Testis (tissue), 2 donors: ENCODE measurements at regions not wholly inside any gene's neighbourhood (a gene's known extent, or its start where the extent isn't known, plus 50 kb on each side); places are given as distances from the start of the nearest gene placed in this dataset.

Experiments used
- DNase-seq: peaks from one replicate; pipeline ENCODE4 v3.0.0-alpha.2; 2019
- H3K27ac ChIP-seq, 2 donors: fragments of 200-600 bp; sonication (generic); one replicate each; pipeline ENCODE4 v1.5.1; 2019
- H3K27me3 ChIP-seq: fragments of 200-600 bp; sonication (generic); one replicate; pipeline ENCODE4 v1.5.1; 2019
- H3K36me3 ChIP-seq: fragments of 200-600 bp; sonication (generic); one replicate; pipeline ENCODE4 v1.5.1; 2017; ENCODE audit warnings: low read depth; ENCODE audit errors: missing control alignments
- H3K4me1 ChIP-seq: fragments of 200-600 bp; sonication (generic); one replicate; pipeline ENCODE4 v1.5.1; 2019
- H3K4me3 ChIP-seq, 2 donors: fragments of 200-600 bp; sonication (generic); one replicate each; pipeline ENCODE4 v1.5.1; 2017 to 2019
- H3K9me3 ChIP-seq: fragments of 200-600 bp; sonication (generic); one replicate; pipeline ENCODE4 v1.5.1; 2017
- POLR2A ChIP-seq: fragments of 450-650 bp; IDR thresholded peaks from one replicate; pipeline ENCODE4 v1.6.1; 2017; ENCODE audit warnings: antibody characterized with exemption, mild to moderate bottlenecking, moderate library complexity
- WGBS, 2 donors: methylation state at CpG; one replicate each; pipeline ENCODE4 v1.1.5; 2018; 5-methylcytosine and 5-hydroxymethylcytosine counted together
- intact Hi-C: fragments of 100-400 bp; cut with DNase I; formaldehyde crosslinking; loops from one replicate; pipeline ENCODE4 v1.15.1; 2023; ENCODE audit warnings: low total_unique reads
- TF ChIP-seq, protein P1 (sequence below), 3 experiments: fragments of 450-650 bp in 2 of 3; fragments of 200-600 bp in 1 of 3; sonication (generic) in 1 of 3; IDR thresholded peaks; one replicate each; pipeline ENCODE4 v1.5.1; 2016 to 2019; ENCODE audit warnings: antibody characterized with exemption in 3 of 3, mild to moderate bottlenecking in 2 of 3, moderate library complexity in 1 of 3

- Histone ChIP-seq H3K4me1 (no peaks in the 10 kb centered on the region), H3K4me3 (no peak overlapping the region), H3K27me3 (no peaks in the 10 kb centered on the region), H3K27ac (no peak overlapping the region), H3K36me3 (no peaks in the 10 kb centered on the region), H3K9me3 (no peaks in the 10 kb centered on the region)
- TF ChIP-seq, protein P1, sequence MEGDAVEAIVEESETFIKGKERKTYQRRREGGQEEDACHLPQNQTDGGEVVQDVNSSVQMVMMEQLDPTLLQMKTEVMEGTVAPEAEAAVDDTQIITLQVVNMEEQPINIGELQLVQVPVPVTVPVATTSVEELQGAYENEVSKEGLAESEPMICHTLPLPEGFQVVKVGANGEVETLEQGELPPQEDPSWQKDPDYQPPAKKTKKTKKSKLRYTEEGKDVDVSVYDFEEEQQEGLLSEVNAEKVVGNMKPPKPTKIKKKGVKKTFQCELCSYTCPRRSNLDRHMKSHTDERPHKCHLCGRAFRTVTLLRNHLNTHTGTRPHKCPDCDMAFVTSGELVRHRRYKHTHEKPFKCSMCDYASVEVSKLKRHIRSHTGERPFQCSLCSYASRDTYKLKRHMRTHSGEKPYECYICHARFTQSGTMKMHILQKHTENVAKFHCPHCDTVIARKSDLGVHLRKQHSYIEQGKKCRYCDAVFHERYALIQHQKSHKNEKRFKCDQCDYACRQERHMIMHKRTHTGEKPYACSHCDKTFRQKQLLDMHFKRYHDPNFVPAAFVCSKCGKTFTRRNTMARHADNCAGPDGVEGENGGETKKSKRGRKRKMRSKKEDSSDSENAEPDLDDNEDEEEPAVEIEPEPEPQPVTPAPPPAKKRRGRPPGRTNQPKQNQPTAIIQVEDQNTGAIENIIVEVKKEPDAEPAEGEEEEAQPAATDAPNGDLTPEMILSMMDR (IDR thresholded peaks at IDR 0.05): no peak
- no peak for TF ChIP-seq POLR2A
- intact Hi-C loops: no loop called here
- no peak for DNase-seq
- WGBS, 2 donors: 75 to 88% methylated on average over 1 of the region's 1 CpG
These were observed 1895.9 kb upstream of the PCDH20 start for GRCh38 chr13:63311587-63311986.

- WGBS, 2 donors: 79 to 90% methylated on average over 5 of the region's 5 CpGs
- Histone ChIP-seq H3K36me3 (no peaks in the 10 kb centered on the region), H3K4me3 (no peak overlapping the region), H3K9me3 (no peaks in the 10 kb centered on the region), H3K27me3 (no peaks in the 10 kb centered on the region), H3K4me1 (no peaks in the 10 kb centered on the region), H3K27ac (no peak overlapping the region)
- no peak for TF ChIP-seq POLR2A
- TF ChIP-seq, protein P1 (IDR thresholded peaks at IDR 0.05): no peak
- intact Hi-C loops: no loop called here
- no peak for DNase-seq
These were observed 1893.0 kb upstream of the PCDH20 start for GRCh38 chr13:63308549-63309165.

DNA sequence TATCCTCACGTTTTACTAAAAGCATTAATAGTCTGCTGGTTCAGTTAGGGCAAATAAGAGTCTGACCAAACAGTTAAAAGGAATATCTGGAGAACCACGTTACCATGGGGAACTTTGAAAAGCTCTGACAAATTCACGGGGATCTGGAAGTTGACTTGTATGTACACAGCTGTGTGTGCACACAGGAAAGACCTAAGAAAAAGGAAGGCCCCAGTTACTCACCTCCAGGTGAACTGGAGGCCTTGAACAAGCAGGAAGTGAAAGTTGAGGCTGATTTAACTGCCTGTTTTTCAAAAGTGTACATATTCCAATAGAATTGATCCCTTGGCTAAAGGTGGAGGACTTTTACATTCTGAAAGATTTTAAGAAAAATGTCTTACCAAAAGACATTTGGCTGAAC, 1891.6 kb upstream of the PCDH20 start:
- TF ChIP-seq POLR2A: no peak
- TF ChIP-seq, protein P1 (IDR thresholded peaks at IDR 0.05): no peak

GRCh38 chr13:63305641-63306133, 1890.0 kb upstream of the PCDH20 start:
- H3K4me1 ChIP-seq: no peaks in the 10 kb centered on the region
- intact Hi-C loops: no loop called here
- no peaks in the 10 kb centered on the region for H3K27me3 ChIP-seq
- H3K36me3 ChIP-seq: no peaks in the 10 kb centered on the region
- no peak overlapping the region for H3K27ac ChIP-seq
- WGBS, 2 donors: 80 to 87% methylated on average over 29 to 39 of the region's 40 CpGs
- H3K4me3 ChIP-seq: peak overlapping the region; percentile 44 to 56
- TF ChIP-seq, protein P1 (IDR thresholded peaks at IDR 0.05): no peak
- TF ChIP-seq POLR2A: no peak
- no peaks in the 10 kb centered on the region for H3K9me3 ChIP-seq
- DNase-seq: peak; percentile 23

More for the DNA sequence above, 1891.6 kb upstream of the PCDH20 start:
- intact Hi-C loops: no loop called here
- no peaks in the 10 kb centered on the region for H3K27me3 ChIP-seq
- no peaks in the 10 kb centered on the region for H3K4me1 ChIP-seq
- H3K9me3 ChIP-seq: no peaks in the 10 kb centered on the region
- 47 to 67% methylated on average over 3 of the region's 3 CpGs for WGBS, 2 donors
- H3K27ac ChIP-seq: no peak overlapping the region
- no peak for DNase-seq
- no peak overlapping the region for H3K4me3 ChIP-seq
- no peaks in the 10 kb centered on the region for H3K36me3 ChIP-seq

DNA sequence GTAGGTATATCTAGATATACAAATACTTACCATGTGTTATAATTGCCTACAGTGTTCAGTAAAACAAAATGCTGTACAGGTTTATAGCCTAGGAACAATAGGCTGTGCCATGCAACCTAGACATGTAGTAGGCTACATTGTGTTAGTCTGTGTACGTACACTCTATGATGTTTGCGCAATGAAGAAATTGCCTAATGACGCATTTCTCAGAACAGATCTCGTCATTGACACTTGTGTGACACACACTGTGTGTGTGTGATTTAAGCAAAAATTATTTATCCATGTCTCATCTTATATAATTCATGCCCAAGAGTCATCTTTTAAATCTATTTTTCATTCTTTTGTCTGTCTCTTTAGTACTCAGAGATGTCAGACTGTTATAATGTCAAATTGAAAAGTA, 1888.8 kb upstream of the PCDH20 start:
- intact Hi-C loops: no loop called here
- DNase-seq: no peak
- no peak for TF ChIP-seq POLR2A
- TF ChIP-seq, protein P1 (IDR thresholded peaks at IDR 0.05): no peak
- Histone ChIP-seq H3K36me3 (no peaks in the 10 kb centered on the region), H3K27me3 (no peaks in the 10 kb centered on the region), H3K9me3 (no peaks in the 10 kb centered on the region), H3K27ac (no peak overlapping the region), H3K4me3 (no peak overlapping the region), H3K4me1 (no peaks in the 10 kb centered on the region)
- WGBS, 2 donors: 56 to 88% methylated on average over 4 of the region's 4 CpGs
